HEK293 (cell line): ENCODE measurements at regions not wholly inside any gene's neighbourhood (a gene's known extent, or its start where the extent isn't known, plus 50 kb on each side); places are given as distances from the start of the nearest gene placed in this dataset.

ENCODE experiments used
- CTCF ChIA-PET: fragments of 350-600 bp; formaldehyde crosslinking; extraction: SDS; loops from one replicate; lab custom pipeline; 2021; ENCODE audit warnings: antibody characterized with exemption; lab: Yijun Ruan, JAX
- POLR2A ChIA-PET: fragments of 300-600 bp; formaldehyde crosslinking; extraction: SDS; loops from one replicate; lab custom pipeline; 2020; ENCODE audit warnings: antibody characterized with exemption, inconsistent platforms; lab: Yijun Ruan, JAX
- H3K27ac ChIP-seq: fragments of 200-500 bp; sonication (Bioruptor generic); 2 replicates; pipeline ENCODE4 v1.5.1; 2014; ENCODE audit warnings: low read depth, low read length, control low read depth, inconsistent platforms; ENCODE audit errors: extremely low read depth
- H3K36me3 ChIP-seq, 2 experiments: fragments of 200-500 bp in 1 of 2; sonication (Bioruptor generic) in 1 of 2; 1 replicate in 1 of 2; 2 replicates in 1 of 2; pipeline ENCODE4 v1.5.1; 2014 to 2017; ENCODE audit warnings: inconsistent platforms in 2 of 2, low read length in 2 of 2; ENCODE audit not compliant: control insufficient read depth in 2 of 2, insufficient read depth in 1 of 2
- H3K4me1 ChIP-seq: fragments of 200-500 bp; sonication (Bioruptor generic); 2 replicates; pipeline ENCODE4 v1.5.1; 2014; ENCODE audit warnings: mild to moderate bottlenecking, low read length, inconsistent platforms; ENCODE audit not compliant: control insufficient read depth, insufficient read depth
- H3K4me3 ChIP-seq: 2 replicates; pipeline ENCODE4 v1.5.1; 2011; ENCODE audit warnings: low read depth, mild to moderate bottlenecking, control low read depth, low read length, moderate library complexity
- H3K9me3 ChIP-seq: fragments of 200-500 bp; sonication (Bioruptor generic); 2 replicates; pipeline ENCODE4 v1.5.1; 2014; ENCODE audit warnings: low read depth, low read length, inconsistent platforms; ENCODE audit not compliant: control insufficient read depth, insufficient read depth
- HOXA7 ChIP-seq: sonication (generic); formaldehyde crosslinking; IDR thresholded peaks from 2 replicates; pipeline ENCODE4 v1.8.1; 2022; ENCODE audit warnings: missing genetic modification reagents, borderline replicate concordance
- HOXD13 ChIP-seq: sonication (generic); formaldehyde crosslinking; IDR thresholded peaks from 2 replicates; pipeline ENCODE4 v1.8.0; 2022; ENCODE audit warnings: missing genetic modification reagents, borderline replicate concordance
- ZFHX2 ChIP-seq: fragments of 450-650 bp; formaldehyde crosslinking; conservative IDR thresholded peaks from 2 replicates; pipeline ENCODE4 v1.5.1; 2016; ENCODE audit warnings: missing biosample characterization, missing genetic modification characterization
- ZNF132 ChIP-seq: fragments of 450-650 bp; formaldehyde crosslinking; IDR thresholded peaks from 2 replicates; pipeline ENCODE4 v1.5.1; 2017; ENCODE audit warnings: missing biosample characterization, missing genetic modification characterization, borderline replicate concordance
- ZNF175 ChIP-seq: fragments of 450-650 bp; formaldehyde crosslinking; IDR thresholded peaks from 2 replicates; pipeline ENCODE4 v1.5.1; 2016; ENCODE audit warnings: missing biosample characterization, missing genetic modification characterization
- ZNF202 ChIP-seq: fragments of 450-650 bp; formaldehyde crosslinking; IDR thresholded peaks from 2 replicates; pipeline ENCODE4 v1.5.1; 2016; ENCODE audit warnings: missing biosample characterization, missing genetic modification characterization, borderline replicate concordance
- ZNF214 ChIP-seq: fragments of 450-650 bp; formaldehyde crosslinking; IDR thresholded peaks from 2 replicates; pipeline ENCODE4 v1.5.1; 2017; ENCODE audit warnings: missing biosample characterization, mild to moderate bottlenecking, missing genetic modification characterization, borderline replicate concordance
- ZNF221 ChIP-seq: fragments of 450-650 bp; formaldehyde crosslinking; IDR thresholded peaks from 2 replicates; pipeline ENCODE4 v1.5.1; 2017; ENCODE audit warnings: missing biosample characterization, missing genetic modification characterization, borderline replicate concordance
- ZNF335 ChIP-seq: fragments of 450-650 bp; formaldehyde crosslinking; conservative IDR thresholded peaks from 2 replicates; pipeline ENCODE4 v1.5.1; 2016; ENCODE audit warnings: missing biosample characterization, missing genetic modification characterization
- ZNF629 ChIP-seq: fragments of 450-650 bp; formaldehyde crosslinking; IDR thresholded peaks from 2 replicates; pipeline ENCODE4 v1.5.1; 2017; ENCODE audit warnings: missing biosample characterization, missing genetic modification characterization
- ZNF701 ChIP-seq: fragments of 450-650 bp; formaldehyde crosslinking; IDR thresholded peaks from 2 replicates; pipeline ENCODE4 v1.5.1; 2016; ENCODE audit warnings: missing biosample characterization, missing genetic modification characterization
- ZNF768 ChIP-seq: fragments of 450-650 bp; formaldehyde crosslinking; IDR thresholded peaks from 2 replicates; pipeline ENCODE4 v1.5.1; 2018; ENCODE audit warnings: missing biosample characterization, mild to moderate bottlenecking, missing genetic modification characterization
- ZNF777 ChIP-seq: fragments of 450-650 bp; formaldehyde crosslinking; IDR thresholded peaks from 2 replicates; pipeline ENCODE4 v1.5.1; 2017; ENCODE audit warnings: missing biosample characterization, missing genetic modification characterization, borderline replicate concordance
- ZNF830 ChIP-seq: fragments of 450-650 bp; IDR thresholded peaks from 2 replicates; pipeline ENCODE4 v1.5.0; 2018; ENCODE audit warnings: missing biosample characterization, missing genetic modification characterization, low read depth, mild to moderate bottlenecking, moderate library complexity
- ZSCAN16 ChIP-seq: fragments of 450-650 bp; formaldehyde crosslinking; IDR thresholded peaks from 2 replicates; pipeline ENCODE4 v1.5.1; 2016; ENCODE audit warnings: missing biosample characterization, missing genetic modification characterization
- TF ChIP-seq, protein P1 (sequence below): fragments of 450-650 bp; formaldehyde crosslinking; IDR thresholded peaks from 2 replicates; pipeline ENCODE4 v1.5.1; 2016; ENCODE audit warnings: missing biosample characterization, missing genetic modification characterization
- TF ChIP-seq, protein P2 (sequence below): fragments of 450-650 bp; formaldehyde crosslinking; IDR thresholded peaks from 2 replicates; pipeline ENCODE4 v1.5.1; 2016; ENCODE audit warnings: missing biosample characterization, missing genetic modification characterization
- TF ChIP-seq, protein P3 (sequence below): fragments of 450-650 bp; formaldehyde crosslinking; IDR thresholded peaks from 2 replicates; pipeline ENCODE4 v1.5.1; 2016; ENCODE audit warnings: missing biosample characterization, missing genetic modification characterization, borderline replicate concordance
- TF ChIP-seq, protein P4 (sequence below): fragments of 450-650 bp; formaldehyde crosslinking; IDR thresholded peaks from 2 replicates; pipeline ENCODE4 v1.5.1; 2016; ENCODE audit warnings: missing biosample characterization, missing genetic modification characterization, borderline replicate concordance

DNA sequence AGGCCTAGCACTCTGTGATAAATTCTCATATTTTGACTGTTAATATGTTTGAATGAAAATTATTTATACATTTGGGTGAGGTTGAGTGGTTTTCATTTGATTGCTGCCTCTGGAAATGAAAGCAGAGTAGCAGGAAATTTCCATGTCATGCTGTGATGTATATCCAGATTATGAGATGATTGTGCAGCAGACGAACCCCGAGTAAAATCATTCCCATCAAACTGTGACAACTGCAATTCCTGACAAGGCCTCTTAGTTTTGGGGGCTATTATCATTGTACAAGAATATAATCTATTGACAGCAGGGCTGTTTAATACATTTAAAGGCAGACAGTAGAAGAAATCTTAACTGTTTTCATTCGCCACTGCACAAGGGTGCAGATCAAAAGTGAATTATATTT is 134.8 kb downstream of the ATG4C start (continued):
- TF ChIP-seq ZNF214 (tag by site-specific recombination): no peak
- TF ChIP-seq, protein P1, sequence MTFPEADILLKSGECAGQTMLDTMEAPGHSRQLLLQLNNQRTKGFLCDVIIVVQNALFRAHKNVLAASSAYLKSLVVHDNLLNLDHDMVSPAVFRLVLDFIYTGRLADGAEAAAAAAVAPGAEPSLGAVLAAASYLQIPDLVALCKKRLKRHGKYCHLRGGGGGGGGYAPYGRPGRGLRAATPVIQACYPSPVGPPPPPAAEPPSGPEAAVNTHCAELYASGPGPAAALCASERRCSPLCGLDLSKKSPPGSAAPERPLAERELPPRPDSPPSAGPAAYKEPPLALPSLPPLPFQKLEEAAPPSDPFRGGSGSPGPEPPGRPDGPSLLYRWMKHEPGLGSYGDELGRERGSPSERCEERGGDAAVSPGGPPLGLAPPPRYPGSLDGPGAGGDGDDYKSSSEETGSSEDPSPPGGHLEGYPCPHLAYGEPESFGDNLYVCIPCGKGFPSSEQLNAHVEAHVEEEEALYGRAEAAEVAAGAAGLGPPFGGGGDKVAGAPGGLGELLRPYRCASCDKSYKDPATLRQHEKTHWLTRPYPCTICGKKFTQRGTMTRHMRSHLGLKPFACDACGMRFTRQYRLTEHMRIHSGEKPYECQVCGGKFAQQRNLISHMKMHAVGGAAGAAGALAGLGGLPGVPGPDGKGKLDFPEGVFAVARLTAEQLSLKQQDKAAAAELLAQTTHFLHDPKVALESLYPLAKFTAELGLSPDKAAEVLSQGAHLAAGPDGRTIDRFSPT (tag by site-specific recombination): no peak

DNA sequence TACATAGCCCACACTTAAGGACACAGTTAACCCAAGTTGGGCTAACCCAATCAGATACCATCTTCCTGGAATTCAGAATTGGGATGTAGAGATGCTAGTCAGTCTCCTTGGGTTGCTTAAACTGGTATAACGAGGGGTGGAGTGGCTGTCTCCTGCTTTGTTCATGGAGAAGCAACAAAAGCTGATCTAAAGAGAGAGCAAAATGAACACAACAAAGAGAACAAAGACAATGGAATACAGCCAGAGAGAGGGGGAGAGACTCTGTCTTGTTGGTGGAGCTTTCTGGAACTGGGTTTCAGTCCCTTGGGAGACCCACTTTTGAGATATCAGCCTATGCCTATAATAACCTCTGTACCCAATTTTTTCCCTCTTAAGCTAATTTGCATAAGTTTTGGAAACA is 138.1 kb downstream of the ATG4C start:
- POLR2A ChIA-PET: no interaction called here
- TF ChIP-seq HOXD13 (CRISPR knock-in tag): no peak
- TF ChIP-seq ZNF335 (tag by site-specific recombination): no peak
- no peak for TF ChIP-seq ZFHX2 (tag by site-specific recombination)
- no peak for TF ChIP-seq ZSCAN16 (tag by site-specific recombination)
- TF ChIP-seq, protein P2, sequence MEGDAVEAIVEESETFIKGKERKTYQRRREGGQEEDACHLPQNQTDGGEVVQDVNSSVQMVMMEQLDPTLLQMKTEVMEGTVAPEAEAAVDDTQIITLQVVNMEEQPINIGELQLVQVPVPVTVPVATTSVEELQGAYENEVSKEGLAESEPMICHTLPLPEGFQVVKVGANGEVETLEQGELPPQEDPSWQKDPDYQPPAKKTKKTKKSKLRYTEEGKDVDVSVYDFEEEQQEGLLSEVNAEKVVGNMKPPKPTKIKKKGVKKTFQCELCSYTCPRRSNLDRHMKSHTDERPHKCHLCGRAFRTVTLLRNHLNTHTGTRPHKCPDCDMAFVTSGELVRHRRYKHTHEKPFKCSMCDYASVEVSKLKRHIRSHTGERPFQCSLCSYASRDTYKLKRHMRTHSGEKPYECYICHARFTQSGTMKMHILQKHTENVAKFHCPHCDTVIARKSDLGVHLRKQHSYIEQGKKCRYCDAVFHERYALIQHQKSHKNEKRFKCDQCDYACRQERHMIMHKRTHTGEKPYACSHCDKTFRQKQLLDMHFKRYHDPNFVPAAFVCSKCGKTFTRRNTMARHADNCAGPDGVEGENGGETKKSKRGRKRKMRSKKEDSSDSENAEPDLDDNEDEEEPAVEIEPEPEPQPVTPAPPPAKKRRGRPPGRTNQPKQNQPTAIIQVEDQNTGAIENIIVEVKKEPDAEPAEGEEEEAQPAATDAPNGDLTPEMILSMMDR (tag by site-specific recombination): no peak
- no peak for TF ChIP-seq ZNF830 (tag by site-specific recombination)
- TF ChIP-seq ZNF202 (tag by site-specific recombination): no peak
- no peak for TF ChIP-seq ZNF777
- TF ChIP-seq ZNF768 (tag by site-specific recombination): no peak
- no peak for TF ChIP-seq ZNF629 (tag by site-specific recombination)
- TF ChIP-seq, protein P3, sequence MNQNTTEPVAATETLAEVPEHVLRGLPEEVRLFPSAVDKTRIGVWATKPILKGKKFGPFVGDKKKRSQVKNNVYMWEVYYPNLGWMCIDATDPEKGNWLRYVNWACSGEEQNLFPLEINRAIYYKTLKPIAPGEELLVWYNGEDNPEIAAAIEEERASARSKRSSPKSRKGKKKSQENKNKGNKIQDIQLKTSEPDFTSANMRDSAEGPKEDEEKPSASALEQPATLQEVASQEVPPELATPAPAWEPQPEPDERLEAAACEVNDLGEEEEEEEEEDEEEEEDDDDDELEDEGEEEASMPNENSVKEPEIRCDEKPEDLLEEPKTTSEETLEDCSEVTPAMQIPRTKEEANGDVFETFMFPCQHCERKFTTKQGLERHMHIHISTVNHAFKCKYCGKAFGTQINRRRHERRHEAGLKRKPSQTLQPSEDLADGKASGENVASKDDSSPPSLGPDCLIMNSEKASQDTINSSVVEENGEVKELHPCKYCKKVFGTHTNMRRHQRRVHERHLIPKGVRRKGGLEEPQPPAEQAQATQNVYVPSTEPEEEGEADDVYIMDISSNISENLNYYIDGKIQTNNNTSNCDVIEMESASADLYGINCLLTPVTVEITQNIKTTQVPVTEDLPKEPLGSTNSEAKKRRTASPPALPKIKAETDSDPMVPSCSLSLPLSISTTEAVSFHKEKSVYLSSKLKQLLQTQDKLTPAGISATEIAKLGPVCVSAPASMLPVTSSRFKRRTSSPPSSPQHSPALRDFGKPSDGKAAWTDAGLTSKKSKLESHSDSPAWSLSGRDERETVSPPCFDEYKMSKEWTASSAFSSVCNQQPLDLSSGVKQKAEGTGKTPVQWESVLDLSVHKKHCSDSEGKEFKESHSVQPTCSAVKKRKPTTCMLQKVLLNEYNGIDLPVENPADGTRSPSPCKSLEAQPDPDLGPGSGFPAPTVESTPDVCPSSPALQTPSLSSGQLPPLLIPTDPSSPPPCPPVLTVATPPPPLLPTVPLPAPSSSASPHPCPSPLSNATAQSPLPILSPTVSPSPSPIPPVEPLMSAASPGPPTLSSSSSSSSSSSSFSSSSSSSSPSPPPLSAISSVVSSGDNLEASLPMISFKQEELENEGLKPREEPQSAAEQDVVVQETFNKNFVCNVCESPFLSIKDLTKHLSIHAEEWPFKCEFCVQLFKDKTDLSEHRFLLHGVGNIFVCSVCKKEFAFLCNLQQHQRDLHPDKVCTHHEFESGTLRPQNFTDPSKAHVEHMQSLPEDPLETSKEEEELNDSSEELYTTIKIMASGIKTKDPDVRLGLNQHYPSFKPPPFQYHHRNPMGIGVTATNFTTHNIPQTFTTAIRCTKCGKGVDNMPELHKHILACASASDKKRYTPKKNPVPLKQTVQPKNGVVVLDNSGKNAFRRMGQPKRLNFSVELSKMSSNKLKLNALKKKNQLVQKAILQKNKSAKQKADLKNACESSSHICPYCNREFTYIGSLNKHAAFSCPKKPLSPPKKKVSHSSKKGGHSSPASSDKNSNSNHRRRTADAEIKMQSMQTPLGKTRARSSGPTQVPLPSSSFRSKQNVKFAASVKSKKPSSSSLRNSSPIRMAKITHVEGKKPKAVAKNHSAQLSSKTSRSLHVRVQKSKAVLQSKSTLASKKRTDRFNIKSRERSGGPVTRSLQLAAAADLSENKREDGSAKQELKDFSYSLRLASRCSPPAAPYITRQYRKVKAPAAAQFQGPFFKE (tag by site-specific recombination): no peak
- TF ChIP-seq, protein P4, sequence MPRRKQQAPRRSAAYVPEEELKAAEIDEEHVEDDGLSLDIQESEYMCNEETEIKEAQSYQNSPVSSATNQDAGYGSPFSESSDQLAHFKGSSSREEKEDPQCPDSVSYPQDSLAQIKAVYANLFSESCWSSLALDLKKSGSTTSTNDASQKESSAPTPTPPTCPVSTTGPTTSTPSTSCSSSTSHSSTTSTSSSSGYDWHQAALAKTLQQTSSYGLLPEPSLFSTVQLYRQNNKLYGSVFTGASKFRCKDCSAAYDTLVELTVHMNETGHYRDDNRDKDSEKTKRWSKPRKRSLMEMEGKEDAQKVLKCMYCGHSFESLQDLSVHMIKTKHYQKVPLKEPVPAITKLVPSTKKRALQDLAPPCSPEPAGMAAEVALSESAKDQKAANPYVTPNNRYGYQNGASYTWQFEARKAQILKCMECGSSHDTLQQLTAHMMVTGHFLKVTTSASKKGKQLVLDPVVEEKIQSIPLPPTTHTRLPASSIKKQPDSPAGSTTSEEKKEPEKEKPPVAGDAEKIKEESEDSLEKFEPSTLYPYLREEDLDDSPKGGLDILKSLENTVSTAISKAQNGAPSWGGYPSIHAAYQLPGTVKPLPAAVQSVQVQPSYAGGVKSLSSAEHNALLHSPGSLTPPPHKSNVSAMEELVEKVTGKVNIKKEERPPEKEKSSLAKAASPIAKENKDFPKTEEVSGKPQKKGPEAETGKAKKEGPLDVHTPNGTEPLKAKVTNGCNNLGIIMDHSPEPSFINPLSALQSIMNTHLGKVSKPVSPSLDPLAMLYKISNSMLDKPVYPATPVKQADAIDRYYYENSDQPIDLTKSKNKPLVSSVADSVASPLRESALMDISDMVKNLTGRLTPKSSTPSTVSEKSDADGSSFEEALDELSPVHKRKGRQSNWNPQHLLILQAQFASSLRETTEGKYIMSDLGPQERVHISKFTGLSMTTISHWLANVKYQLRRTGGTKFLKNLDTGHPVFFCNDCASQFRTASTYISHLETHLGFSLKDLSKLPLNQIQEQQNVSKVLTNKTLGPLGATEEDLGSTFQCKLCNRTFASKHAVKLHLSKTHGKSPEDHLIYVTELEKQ (tag by site-specific recombination): no peak
- no peak for TF ChIP-seq ZNF221
- no peak for TF ChIP-seq HOXA7 (CRISPR knock-in tag)
- no peak for TF ChIP-seq ZNF701 (tag by site-specific recombination)
- TF ChIP-seq ZNF175: no peak
- TF ChIP-seq ZNF132 (tag by site-specific recombination): no peak
- no peak overlapping the region for H3K4me3 ChIP-seq
- H3K36me3 ChIP-seq: no peaks in the 10 kb centered on the region
- no peaks in the 10 kb centered on the region for H3K4me1 ChIP-seq
- H3K9me3 ChIP-seq: no peaks in the 10 kb centered on the region
- CTCF ChIA-PET: no interaction called here
- no peak overlapping the region for H3K27ac ChIP-seq
